ENCODE measurements at regions not wholly inside any gene's neighbourhood (a gene's known extent, or its start where the extent isn't known, plus 50 kb on each side); places are given as distances from the start of the nearest gene placed in this dataset.
"Not testable (repeated sequence)": the region's sequence is repeated elsewhere in the genome, so short reads cannot be mapped to it uniquely, and the experiment has no call there.

DNA sequence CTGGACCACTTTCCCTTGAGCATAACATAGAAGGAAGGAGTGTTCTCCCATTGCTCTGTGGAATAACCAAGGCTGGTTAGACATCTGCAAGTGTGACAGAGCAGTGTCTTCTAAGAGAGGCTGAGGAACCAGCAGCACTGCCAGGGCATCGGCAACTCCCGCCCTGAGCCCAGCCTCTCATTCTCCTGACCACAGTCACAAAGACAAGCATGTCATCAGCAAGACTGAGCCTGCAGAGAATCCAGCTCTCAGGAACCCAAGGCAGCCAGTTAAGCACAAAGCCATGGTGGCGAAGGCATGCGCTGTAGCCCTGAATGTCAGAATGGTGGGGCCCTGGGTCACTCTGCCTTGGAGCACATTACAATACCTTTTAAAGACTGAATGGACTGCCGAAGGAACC lies 253.9 kb downstream of the AGTPBP1 start:
- no peak for DNase-seq (ENCODE audit: low read depth in 2 of 2)

- no peak for DNase-seq (ENCODE audit: low read depth in 2 of 2)
These were observed 257.5 kb downstream of the AGTPBP1 start for GRCh38 chr9:85484235-85484634.

DNA sequence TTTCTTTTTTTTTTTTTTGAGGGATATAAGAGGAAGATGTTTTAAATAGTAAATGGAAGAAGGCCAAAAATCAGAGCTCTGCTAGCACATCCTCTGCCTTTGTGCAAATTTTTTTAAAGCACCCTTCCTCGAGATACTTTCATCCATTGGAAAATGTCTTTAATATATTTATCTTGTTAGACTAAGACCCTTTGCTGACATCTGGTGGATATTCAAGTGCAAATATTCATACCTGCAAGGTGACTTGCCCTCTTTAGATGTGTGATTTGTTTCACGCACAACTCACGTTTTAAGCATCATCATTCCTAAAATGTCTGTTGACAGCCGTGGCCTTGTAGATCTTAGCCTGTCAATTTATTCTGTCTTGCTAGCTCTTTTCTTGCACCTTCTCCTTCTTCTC lies 258.5 kb downstream of the AGTPBP1 start:
- no peak for DNase-seq (ENCODE audit: low read depth in 2 of 2)

DNA sequence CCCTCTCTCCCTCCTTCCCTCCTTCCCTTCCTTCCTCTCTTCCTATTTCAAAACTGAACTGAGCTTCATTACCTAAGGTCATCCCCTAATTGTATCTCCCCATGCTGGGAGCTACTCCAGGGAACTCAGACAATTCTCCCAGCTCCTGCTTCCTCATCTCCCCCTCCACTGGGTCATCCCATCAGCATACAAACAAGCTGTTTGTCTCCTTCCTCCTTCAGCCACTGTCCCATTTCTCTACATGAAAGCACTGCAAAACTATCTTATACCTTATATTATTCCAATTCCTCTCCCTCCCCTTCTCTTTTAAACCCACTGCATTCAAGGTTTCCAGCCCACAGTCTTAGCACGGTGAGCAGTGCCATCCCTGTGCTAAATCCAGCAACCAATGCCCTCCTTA lies 262.4 kb downstream of the AGTPBP1 start:
- no peak for DNase-seq (ENCODE audit: low read depth in 2 of 2)

GRCh38 chr9:85478847-85479246 lies 262.9 kb downstream of the AGTPBP1 start:
- no peak for DNase-seq (ENCODE audit: low read depth in 2 of 2)

DNA sequence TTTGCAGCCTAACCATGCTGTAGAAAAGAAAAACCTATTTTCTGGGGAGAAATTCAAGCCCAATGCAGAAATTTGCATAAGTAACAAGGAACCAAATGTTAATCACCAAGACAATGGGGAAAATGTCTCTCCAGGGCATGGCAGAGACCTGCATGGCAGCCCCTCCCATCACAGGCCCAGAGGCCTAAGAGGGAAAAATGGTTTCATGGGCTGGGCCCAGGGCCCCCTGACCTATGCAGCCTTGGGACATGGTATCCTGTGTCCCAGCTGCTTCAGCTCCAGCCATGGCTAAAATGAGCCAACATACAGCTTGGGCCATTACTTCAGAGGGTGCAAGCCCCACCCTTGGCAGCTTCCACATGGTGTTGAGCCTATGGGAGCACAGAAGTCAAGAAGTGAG lies 266.9 kb downstream of the AGTPBP1 start:
- not testable (repeated sequence) for DNase-seq (ENCODE audit: low read depth in 2 of 2)

DNA sequence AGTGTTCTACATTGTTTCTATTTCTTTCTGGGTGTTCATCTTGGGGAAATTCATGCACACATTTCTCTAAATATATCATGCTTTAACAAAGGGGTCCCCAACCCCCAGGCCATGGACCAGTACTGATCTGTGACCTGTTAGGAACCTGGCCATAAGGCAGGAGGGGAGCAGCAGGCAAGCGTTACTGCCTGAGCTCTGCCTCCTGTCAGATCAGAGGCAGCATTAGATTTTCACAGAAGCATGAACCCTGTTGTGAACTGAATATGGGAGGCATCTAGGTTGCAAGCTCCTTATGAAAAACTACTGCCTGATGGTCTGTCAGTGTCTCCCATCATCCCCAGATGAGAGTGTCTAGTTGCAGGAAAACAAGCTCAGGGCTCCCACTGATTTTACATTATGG lies 270.0 kb downstream of the AGTPBP1 start:
- no peak for DNase-seq (ENCODE audit: low read depth in 2 of 2)

- DNase-seq (ENCODE audit: low read depth in 2 of 2) = no peak
These were observed 272.7 kb downstream of the AGTPBP1 start for GRCh38 chr9:85469041-85469440.

- DNase-seq (ENCODE audit: low read depth in 2 of 2) = no peak
These were observed 274.9 kb downstream of the AGTPBP1 start for GRCh38 chr9:85466834-85467233.

DNA sequence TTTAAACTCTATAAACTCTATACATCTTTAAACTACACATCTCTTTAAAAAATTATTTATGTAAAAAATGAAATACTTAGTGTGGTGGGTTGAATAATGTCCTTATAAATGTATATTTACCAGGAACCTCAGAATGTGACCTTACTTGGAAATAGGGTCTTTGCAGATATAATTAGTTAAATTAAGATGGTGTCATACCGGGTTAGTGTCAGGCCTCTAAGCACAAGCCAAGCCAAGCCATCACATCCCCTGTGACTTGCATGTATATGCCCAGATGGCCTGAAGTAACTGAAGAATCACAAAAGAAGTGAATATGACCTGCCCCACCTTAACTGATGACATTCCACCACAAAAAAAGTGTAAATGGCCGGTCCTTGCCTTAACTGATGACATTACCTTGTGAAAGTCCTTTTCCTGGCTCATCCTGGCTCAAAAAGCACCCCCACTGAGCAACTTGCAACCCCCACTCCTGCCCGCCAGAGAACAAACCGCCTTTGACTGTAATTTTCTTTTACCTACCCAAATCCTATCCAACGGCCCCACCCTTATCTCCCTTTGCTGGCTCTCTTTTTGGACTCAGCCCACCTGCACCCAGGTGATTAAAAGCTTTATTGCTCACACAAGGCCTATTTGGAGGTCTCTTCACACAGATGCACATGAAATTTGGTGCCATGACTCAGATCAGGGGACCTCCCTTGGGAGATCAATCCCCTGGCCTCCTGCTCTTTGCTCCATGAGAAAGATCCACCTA lies 283.5 kb downstream of the AGTPBP1 start:
- DNase-seq (ENCODE audit: low read depth in 2 of 2) = not testable (repeated sequence)

GRCh38 chr9:85453850-85454249 lies 287.9 kb downstream of the AGTPBP1 start:
- DNase-seq (ENCODE audit: low read depth in 2 of 2) = no peak

DNA sequence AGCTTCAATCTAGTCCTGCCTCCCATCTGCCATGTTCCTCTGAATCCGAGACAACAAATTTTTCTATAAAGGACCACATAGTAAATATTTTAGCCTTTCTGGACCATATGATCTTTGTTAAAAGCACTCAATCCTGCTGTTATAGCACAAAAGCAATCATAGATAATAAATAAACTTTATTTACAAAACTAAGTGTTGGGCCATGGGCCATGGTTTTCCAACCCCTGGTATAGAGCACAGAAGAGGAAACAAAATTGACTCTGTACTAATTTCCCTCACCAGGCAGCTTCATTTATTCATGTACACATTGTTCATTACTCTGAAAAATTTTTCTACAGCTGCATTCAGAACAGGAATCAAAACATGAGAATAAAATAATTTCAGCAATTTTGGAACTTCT lies 288.9 kb downstream of the AGTPBP1 start:
- DNase-seq (ENCODE audit: low read depth in 2 of 2) = no peak

DNA sequence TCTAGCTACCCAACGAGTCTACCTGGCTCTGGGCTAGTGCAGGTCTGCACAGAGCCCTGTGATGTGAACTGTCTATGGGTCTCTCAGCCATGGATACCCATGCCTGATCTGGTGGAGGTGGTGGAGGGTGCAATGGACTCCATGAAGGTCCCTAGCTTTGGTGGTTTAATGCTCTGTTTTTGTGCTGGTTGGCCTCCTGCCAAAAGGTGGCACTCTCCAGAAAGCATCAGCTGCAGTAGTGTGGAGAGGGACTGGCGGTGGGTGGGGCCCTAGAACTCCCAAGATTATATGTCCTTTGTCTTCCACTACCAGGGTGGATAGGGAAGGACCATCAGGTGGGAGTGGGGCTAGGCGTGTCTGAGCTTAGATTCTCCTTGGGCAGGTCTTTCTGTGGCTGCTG lies 290.1 kb downstream of the AGTPBP1 start:
- no peak for DNase-seq (ENCODE audit: low read depth in 2 of 2)

DNA sequence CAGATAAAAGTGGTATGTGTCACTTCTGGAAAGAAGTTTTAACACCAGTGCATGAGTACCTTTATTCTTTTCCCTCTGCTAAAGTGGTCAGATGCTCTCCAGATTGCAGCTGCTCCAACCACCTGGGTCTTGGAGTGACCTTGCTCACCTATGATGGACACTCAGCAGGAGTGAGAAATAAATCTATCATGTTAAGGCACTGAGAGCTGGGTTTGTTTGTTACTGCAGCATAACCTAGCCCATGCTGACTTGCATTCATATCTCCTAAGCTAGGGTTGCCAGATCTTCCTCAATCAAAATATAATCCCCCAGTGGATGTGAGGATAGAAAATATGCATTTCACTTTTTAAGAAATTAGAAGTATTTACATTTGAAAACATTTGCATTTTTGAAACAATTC lies 295.9 kb downstream of the AGTPBP1 start:
- DNase-seq (ENCODE audit: low read depth in 2 of 2) = no peak

GRCh38 chr9:85444243-85444642 lies 297.5 kb downstream of the AGTPBP1 start:
- no peak for DNase-seq (ENCODE audit: low read depth in 2 of 2)

DNA sequence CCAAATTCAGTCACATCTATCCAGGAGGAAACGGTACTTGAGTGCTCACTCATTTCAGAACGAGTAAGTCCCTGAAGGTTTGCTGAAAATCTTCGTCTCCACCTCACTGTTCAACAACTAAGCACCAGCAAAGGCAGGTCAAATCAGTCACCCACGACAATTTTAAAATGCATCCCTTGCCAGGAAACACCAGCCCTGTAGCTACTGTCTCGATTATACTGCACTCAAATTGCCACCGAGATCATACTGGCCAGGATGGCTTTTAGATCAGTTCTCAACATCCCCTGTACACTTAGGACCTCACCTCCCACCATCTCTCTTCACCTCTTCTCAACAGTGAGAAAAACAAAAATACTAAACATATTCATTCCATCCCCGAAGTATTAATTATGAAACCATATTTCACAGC lies 298.6 kb downstream of the AGTPBP1 start:
- DNase-seq (ENCODE audit: low read depth in 2 of 2) = no peak

DNA sequence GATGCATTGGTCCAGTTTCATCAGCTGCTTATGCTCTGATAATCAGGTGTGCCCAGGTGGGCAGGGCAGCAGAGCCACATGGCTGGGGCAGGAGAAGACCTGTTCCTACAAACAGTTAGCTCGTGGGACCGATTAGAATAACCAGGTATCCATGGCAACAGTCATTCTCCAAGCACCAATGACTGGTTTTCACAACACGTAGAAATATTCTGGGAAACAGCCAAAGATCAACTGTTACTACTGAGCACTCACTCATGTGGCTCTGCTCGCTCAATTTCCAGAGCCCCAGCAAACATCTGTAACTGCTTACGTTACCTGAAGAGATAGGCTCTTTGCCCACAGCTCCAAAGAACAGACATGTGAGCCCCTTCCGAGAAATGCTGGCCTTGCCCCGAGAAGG lies 302.0 kb downstream of the AGTPBP1 start:
- no peak for DNase-seq (ENCODE audit: low read depth in 2 of 2)

- not testable (repeated sequence) for DNase-seq (ENCODE audit: low read depth in 2 of 2)
These were observed 307.8 kb downstream of the AGTPBP1 start for GRCh38 chr9:85433956-85434355.

DNA sequence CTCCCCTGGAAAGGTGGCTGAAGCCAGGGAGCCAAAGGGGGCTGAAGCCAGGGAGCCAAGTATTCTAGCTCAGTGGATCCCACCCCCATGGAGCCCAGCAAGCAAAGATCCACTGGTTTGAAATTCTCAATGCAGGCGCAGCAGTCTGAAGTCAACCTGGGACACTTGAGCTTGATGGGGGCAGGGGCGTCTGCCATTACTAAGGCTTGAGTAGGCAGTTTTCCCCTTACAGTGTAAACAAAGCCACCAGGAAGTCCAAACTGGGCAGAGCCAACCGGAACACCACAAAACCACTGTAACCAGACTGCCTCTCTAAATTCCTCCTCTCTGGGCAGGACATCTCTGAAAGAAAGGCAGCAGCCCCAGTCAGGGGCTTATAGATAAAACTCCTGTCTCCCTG lies 308.2 kb downstream of the AGTPBP1 start:
- DNase-seq (ENCODE audit: low read depth in 2 of 2) = not testable (repeated sequence)

GRCh38 chr9:85433046-85433445 lies 308.7 kb downstream of the AGTPBP1 start:
- DNase-seq (ENCODE audit: low read depth in 2 of 2) = no peak

DNA sequence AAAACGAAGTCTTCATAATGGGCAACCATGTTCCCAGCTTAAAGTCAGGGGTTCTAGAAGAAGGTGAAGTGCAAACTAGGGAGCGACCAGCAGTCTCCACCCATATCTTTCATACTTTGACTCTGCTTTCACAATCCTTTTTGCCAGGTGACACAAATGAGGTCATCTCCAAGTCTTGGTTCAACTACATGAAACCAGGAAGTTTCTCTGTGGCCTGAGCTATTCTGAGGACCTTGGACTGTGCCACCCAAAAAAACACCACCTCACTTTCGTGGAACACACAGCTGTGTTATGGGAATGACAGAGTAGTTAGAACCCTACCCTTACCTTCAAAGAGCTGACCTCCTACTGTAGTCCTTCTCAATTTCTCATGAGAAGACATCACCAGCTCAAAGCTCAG lies 309.2 kb downstream of the AGTPBP1 start:
- DNase-seq (ENCODE audit: low read depth in 2 of 2) = no peak

GRCh38 chr9:85431339-85432102 lies 310.2 kb downstream of the AGTPBP1 start:
- no peak for DNase-seq (ENCODE audit: low read depth in 2 of 2)

GRCh38 chr9:85430659-85431338 lies 311.0 kb downstream of the AGTPBP1 start:
- DNase-seq (ENCODE audit: low read depth in 2 of 2) = no peak
